ENCODE measurements at regions not wholly inside any gene's neighbourhood (a gene's known extent, or its start where the extent isn't known, plus 50 kb on each side); places are given as distances from the start of the nearest gene placed in this dataset.
"Not testable (repeated sequence)": the region's sequence is repeated elsewhere in the genome, so short reads cannot be mapped to it uniquely, and the experiment has no call there.

- intact Hi-C loops (cut with micrococcal nuclease; ENCODE audit: unreplicated experiment): no loop called here
- Histone ChIP-seq H3K9me3 (ENCODE audit: low read depth, low read length, poor library complexity, severe bottlenecking) (no peaks in the 10 kb centered on the region), H3K36me3 (ENCODE audit: insufficient read depth, low read length, poor library complexity, severe bottlenecking) (no peaks in the 10 kb centered on the region), H3K4me3 (ENCODE audit: low read depth, low read length, poor library complexity, severe bottlenecking) (no peak overlapping the region), H3K27ac (ENCODE audit: low read depth, low read length, poor library complexity, severe bottlenecking) (no peak overlapping the region), H3K4me1 (ENCODE audit: insufficient read depth, low read length, poor library complexity, severe bottlenecking) (no peaks in the 10 kb centered on the region), H3K27me3 (replicated peaks; ENCODE audit: insufficient read depth, low read depth, low read length, poor library complexity) (peaks cover 5% of the 10 kb centered on the region)
- POLR2A ChIA-PET (ENCODE audit: low non-redundant PET): no interaction called here
- no peak for TF ChIP-seq CTCF (conservative IDR thresholded peaks at IDR 0.05; ENCODE audit: low read depth, low read length)
- no peak for TF ChIP-seq EZH2 (IDR thresholded peaks at IDR 0.05; ENCODE audit: borderline replicate concordance, low read depth, low read length, poor library complexity, severe bottlenecking)
- no peak for DNase-seq (ENCODE audit: low spot score)
- no TSS peak for BruUV-seq (replicated peaks)
- CTCF ChIA-PET: no interaction called here
Measured at GRCh38 chr10:85493703-85494102, 872.9 kb downstream of the GRID1 start.

GRCh38 chr10:85504641-85505040 lies 862.0 kb downstream of the GRID1 start:
- POLR2A ChIA-PET (ENCODE audit: low non-redundant PET); H3K9me3 ChIP-seq (ENCODE audit: low read depth, low read length, poor library complexity, severe bottlenecking); BruUV-seq (replicated peaks); intact Hi-C loops (cut with micrococcal nuclease; ENCODE audit: unreplicated experiment); H3K4me3 ChIP-seq (ENCODE audit: low read depth, low read length, poor library complexity, severe bottlenecking); CTCF ChIA-PET; H3K36me3 ChIP-seq (ENCODE audit: insufficient read depth, low read length, poor library complexity, severe bottlenecking); H3K27me3 ChIP-seq (replicated peaks; ENCODE audit: insufficient read depth, low read depth, low read length, poor library complexity); DNase-seq (ENCODE audit: low spot score); H3K27ac ChIP-seq (ENCODE audit: low read depth, low read length, poor library complexity, severe bottlenecking); H3K4me1 ChIP-seq (ENCODE audit: insufficient read depth, low read length, poor library complexity, severe bottlenecking): not testable (repeated sequence)

- no peak for DNase-seq (ENCODE audit: low spot score)
- no peak for TF ChIP-seq CTCF (conservative IDR thresholded peaks at IDR 0.05; ENCODE audit: low read depth, low read length)
- no peak for TF ChIP-seq EZH2 (IDR thresholded peaks at IDR 0.05; ENCODE audit: borderline replicate concordance, low read depth, low read length, poor library complexity, severe bottlenecking)
- Histone ChIP-seq H3K36me3 (ENCODE audit: insufficient read depth, low read length, poor library complexity, severe bottlenecking) (no peaks in the 10 kb centered on the region), H3K4me3 (ENCODE audit: low read depth, low read length, poor library complexity, severe bottlenecking) (no peak overlapping the region), H3K9me3 (ENCODE audit: low read depth, low read length, poor library complexity, severe bottlenecking) (no peaks in the 10 kb centered on the region), H3K27ac (ENCODE audit: low read depth, low read length, poor library complexity, severe bottlenecking) (no peak overlapping the region), H3K4me1 (ENCODE audit: insufficient read depth, low read length, poor library complexity, severe bottlenecking) (no peaks in the 10 kb centered on the region), H3K27me3 (replicated peaks; ENCODE audit: insufficient read depth, low read depth, low read length, poor library complexity) (no peaks in the 10 kb centered on the region)
- ChIA-PET POLR2A (ENCODE audit: low non-redundant PET) (no interaction called here), CTCF (no interaction called here)
- no TSS peak for BruUV-seq (replicated peaks)
- intact Hi-C loops (cut with micrococcal nuclease; ENCODE audit: unreplicated experiment): no loop called here
Measured at GRCh38 chr10:85508159-85508558, 858.4 kb downstream of the GRID1 start.

GRCh38 chr10:85510682-85511081 lies 855.9 kb downstream of the GRID1 start:
- POLR2A ChIA-PET (ENCODE audit: low non-redundant PET): no interaction called here
- H3K27me3 ChIP-seq (replicated peaks; ENCODE audit: insufficient read depth, low read depth, low read length, poor library complexity): no peaks in the 10 kb centered on the region
- H3K4me3 ChIP-seq (ENCODE audit: low read depth, low read length, poor library complexity, severe bottlenecking): no peak overlapping the region
- no peaks in the 10 kb centered on the region for H3K36me3 ChIP-seq (ENCODE audit: insufficient read depth, low read length, poor library complexity, severe bottlenecking)
- no peak overlapping the region for H3K27ac ChIP-seq (ENCODE audit: low read depth, low read length, poor library complexity, severe bottlenecking)
- no peaks in the 10 kb centered on the region for H3K9me3 ChIP-seq (ENCODE audit: low read depth, low read length, poor library complexity, severe bottlenecking)
- no peaks in the 10 kb centered on the region for H3K4me1 ChIP-seq (ENCODE audit: insufficient read depth, low read length, poor library complexity, severe bottlenecking)
- DNase-seq (ENCODE audit: low spot score): no peak
- TF ChIP-seq CTCF (conservative IDR thresholded peaks at IDR 0.05; ENCODE audit: low read depth, low read length) (0 out of 2 replicates have a peak, but pooled peaks have one; percentile 13), EZH2 (IDR thresholded peaks at IDR 0.05; ENCODE audit: borderline replicate concordance, low read depth, low read length, poor library complexity, severe bottlenecking) (no peak)
- no TSS peak for BruUV-seq (replicated peaks)
- CTCF ChIA-PET: no interaction called here
- intact Hi-C loops (cut with micrococcal nuclease; ENCODE audit: unreplicated experiment): no loop called here
